Adrenal gland (tissue), 5 donors: ENCODE measurements at regions not wholly inside any gene's neighbourhood (a gene's known extent, or its start where the extent isn't known, plus 50 kb on each side); places are given as distances from the start of the nearest gene placed in this dataset.

ENCODE experiments used
- POLR2A ChIP-seq, 2 donors: fragments of 450-650 bp; IDR thresholded peaks; one replicate each; pipeline ENCODE4 v1.6.1; 2017; ENCODE audit warnings: antibody characterized with exemption in 2 of 2, mild to moderate bottlenecking in 2 of 2, moderate library complexity in 1 of 2
- TF ChIP-seq, protein P1 (sequence below), 6 experiments: fragments of 450-650 bp in 4 of 6; fragments of 200-600 bp in 2 of 6; sonication (generic) in 1 of 6; IDR thresholded peaks; 1 replicate in 5 of 6; 2 replicates in 1 of 6; pipeline versions ENCODE4 v1.5.1 to v1.8.0; 2016 to 2021; ENCODE audit warnings: antibody characterized with exemption in 6 of 6, mild to moderate bottlenecking in 2 of 6, moderate library complexity in 1 of 6
- donor health status: DM: no; HTN: no; CAD: no.

GRCh38 chr3:148494451-148494850 is 203.3 kb upstream of the AGTR1 start:
- no peak for TF ChIP-seq POLR2A (IDR thresholded peaks at IDR 0.05)
- TF ChIP-seq, protein P1, sequence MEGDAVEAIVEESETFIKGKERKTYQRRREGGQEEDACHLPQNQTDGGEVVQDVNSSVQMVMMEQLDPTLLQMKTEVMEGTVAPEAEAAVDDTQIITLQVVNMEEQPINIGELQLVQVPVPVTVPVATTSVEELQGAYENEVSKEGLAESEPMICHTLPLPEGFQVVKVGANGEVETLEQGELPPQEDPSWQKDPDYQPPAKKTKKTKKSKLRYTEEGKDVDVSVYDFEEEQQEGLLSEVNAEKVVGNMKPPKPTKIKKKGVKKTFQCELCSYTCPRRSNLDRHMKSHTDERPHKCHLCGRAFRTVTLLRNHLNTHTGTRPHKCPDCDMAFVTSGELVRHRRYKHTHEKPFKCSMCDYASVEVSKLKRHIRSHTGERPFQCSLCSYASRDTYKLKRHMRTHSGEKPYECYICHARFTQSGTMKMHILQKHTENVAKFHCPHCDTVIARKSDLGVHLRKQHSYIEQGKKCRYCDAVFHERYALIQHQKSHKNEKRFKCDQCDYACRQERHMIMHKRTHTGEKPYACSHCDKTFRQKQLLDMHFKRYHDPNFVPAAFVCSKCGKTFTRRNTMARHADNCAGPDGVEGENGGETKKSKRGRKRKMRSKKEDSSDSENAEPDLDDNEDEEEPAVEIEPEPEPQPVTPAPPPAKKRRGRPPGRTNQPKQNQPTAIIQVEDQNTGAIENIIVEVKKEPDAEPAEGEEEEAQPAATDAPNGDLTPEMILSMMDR (IDR thresholded peaks at IDR 0.05) = no peak
